ENCODE measurements at regions not wholly inside any gene's neighbourhood (a gene's known extent, or its start where the extent isn't known, plus 50 kb on each side); places are given as distances from the start of the nearest gene placed in this dataset.

- no peak overlapping the region for H2AK5ac ChIP-seq (ENCODE audit: low read length)
- WGBS (ENCODE audit: extremely low coverage, insufficient coverage, insufficient read length): no CpG with 5 or more reads among the region's 4 CpGs
- no peak overlapping the region for H3K4me3 ChIP-seq (ENCODE audit: low read depth, low read length)
- H3K4me2 ChIP-seq (ENCODE audit: low read length): no peak overlapping the region
- H2BK12ac ChIP-seq (ENCODE audit: low read length): no peak overlapping the region
- H4K8ac ChIP-seq (ENCODE audit: low read depth, low read length): no peak overlapping the region
- H2BK120ac ChIP-seq (ENCODE audit: insufficient read depth, low read length, poor library complexity): no peak overlapping the region
- no peak overlapping the region for H2AFZ ChIP-seq (ENCODE audit: insufficient read depth, low read length, poor library complexity)
- no peak overlapping the region for H3K4ac ChIP-seq (ENCODE audit: low read depth, low read length)
- H3K27ac ChIP-seq (ENCODE audit: low read depth, low read length): no peak overlapping the region
- no peak overlapping the region for H3K9ac ChIP-seq (ENCODE audit: low read length)
- H3K23ac ChIP-seq (ENCODE audit: low read length): no peak overlapping the region
- H4K12ac ChIP-seq (ENCODE audit: low read depth, low read length): no peak overlapping the region
- H3K18ac ChIP-seq (ENCODE audit: low read length): no peak overlapping the region
- H3K79me2 ChIP-seq (ENCODE audit: control insufficient read depth, insufficient read depth, low read length, poor library complexity): no peaks in the 10 kb centered on the region
- H3K9me3 ChIP-seq (ENCODE audit: insufficient read depth, low read depth, low read length): no peaks in the 10 kb centered on the region
- H3K36me3 ChIP-seq (ENCODE audit: control insufficient read depth in 1 of 2, insufficient read depth in 2 of 2, low read length in 2 of 2): no peaks in the 10 kb centered on the region
- no peak overlapping the region for H2BK5ac ChIP-seq (ENCODE audit: low read depth, low read length, poor library complexity)
- DNase-seq: no peak
- no peaks in the 10 kb centered on the region for H3K79me1 ChIP-seq (ENCODE audit: low read length)
- H3K4me1 ChIP-seq (ENCODE audit: control insufficient read depth in 1 of 2, insufficient read depth in 2 of 2, low read length in 2 of 2): peaks cover 0 to 3% of the 10 kb centered on the region in 2 experiments
- H4K91ac ChIP-seq (ENCODE audit: low read depth, low read length): no peak overlapping the region
- no peak overlapping the region for H3K14ac ChIP-seq (ENCODE audit: low read length)
- H3K27me3 ChIP-seq (ENCODE audit: insufficient read depth, low read length): no peaks in the 10 kb centered on the region
These were observed 178.5 kb upstream of the IRX3 start for GRCh38 chr16:54465063-54465462.

DNA sequence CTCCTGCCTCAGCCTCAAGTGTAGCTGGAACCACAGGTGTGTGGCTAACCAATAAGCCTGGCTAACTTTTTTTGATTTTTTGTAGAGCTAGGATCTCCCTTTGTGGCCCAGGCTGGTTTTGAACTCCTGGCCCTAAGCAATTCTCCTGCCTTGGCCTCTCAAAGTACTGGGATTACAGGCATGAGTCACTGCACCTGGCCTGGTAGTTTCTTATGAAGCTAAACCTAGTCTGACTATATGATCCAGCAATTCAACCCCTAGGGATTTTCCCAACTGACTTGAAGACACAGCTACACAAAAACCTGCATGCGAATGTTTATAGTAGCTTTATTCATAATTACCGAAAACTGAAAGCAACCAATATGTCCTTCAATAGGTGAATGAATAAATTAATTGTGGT is 176.2 kb upstream of the IRX3 start:
- Histone ChIP-seq H2AK5ac (ENCODE audit: low read length) (no peak overlapping the region), H3K27me3 (ENCODE audit: insufficient read depth, low read length) (no peaks in the 10 kb centered on the region), H3K36me3 (ENCODE audit: control insufficient read depth in 1 of 2, insufficient read depth in 2 of 2, low read length in 2 of 2) (no peaks in the 10 kb centered on the region), H3K4me2 (ENCODE audit: low read length) (no peak overlapping the region), H2AFZ (ENCODE audit: insufficient read depth, low read length, poor library complexity) (no peak overlapping the region), H3K79me1 (ENCODE audit: low read length) (no peaks in the 10 kb centered on the region), H3K4me1 (ENCODE audit: control insufficient read depth in 1 of 2, insufficient read depth in 2 of 2, low read length in 2 of 2) (peaks cover 0 to 3% of the 10 kb centered on the region in 2 experiments), H3K14ac (ENCODE audit: low read length) (no peak overlapping the region), H3K79me2 (ENCODE audit: control insufficient read depth, insufficient read depth, low read length, poor library complexity) (no peaks in the 10 kb centered on the region), H3K18ac (ENCODE audit: low read length) (no peak overlapping the region), H3K4ac (ENCODE audit: low read depth, low read length) (no peak overlapping the region), H3K4me3 (ENCODE audit: low read depth, low read length) (no peak overlapping the region), H2BK5ac (ENCODE audit: low read depth, low read length, poor library complexity) (no peak overlapping the region), H4K91ac (ENCODE audit: low read depth, low read length) (no peak overlapping the region), H4K8ac (ENCODE audit: low read depth, low read length) (no peak overlapping the region), H3K27ac (ENCODE audit: low read depth, low read length) (no peak overlapping the region), H2BK120ac (ENCODE audit: insufficient read depth, low read length, poor library complexity) (no peak overlapping the region), H3K9ac (ENCODE audit: low read length) (no peak overlapping the region), H4K12ac (ENCODE audit: low read depth, low read length) (no peak overlapping the region), H3K9me3 (ENCODE audit: insufficient read depth, low read depth, low read length) (no peaks in the 10 kb centered on the region), H2BK12ac (ENCODE audit: low read length) (no peak overlapping the region), H3K23ac (ENCODE audit: low read length) (no peak overlapping the region)
- no CpG with 5 or more reads among the region's 2 CpGs for WGBS (ENCODE audit: extremely low coverage, insufficient coverage, insufficient read length)
- no peak for DNase-seq

DNA sequence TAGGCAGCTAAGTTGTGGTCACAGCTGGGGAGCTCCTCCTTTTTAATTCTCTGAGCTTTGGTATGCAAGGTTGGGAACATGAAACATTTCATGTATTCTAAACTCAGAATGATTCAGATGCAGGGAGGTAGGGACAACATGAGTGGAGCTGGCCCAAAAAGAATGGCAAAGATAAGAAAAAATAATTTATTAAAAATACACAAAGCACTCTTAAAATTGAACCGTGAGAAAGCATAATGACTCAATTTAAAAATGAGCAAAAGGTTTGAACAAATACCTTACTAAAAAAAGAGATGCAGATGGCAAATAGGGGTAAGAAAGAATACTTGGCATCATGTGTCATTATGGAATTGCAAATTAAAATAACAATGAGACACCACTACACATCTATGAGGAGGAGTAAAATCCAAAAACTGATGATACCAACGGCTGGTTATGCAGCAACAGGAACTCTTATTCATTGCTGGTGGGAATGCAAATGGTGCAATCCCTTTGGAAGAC is 175.6 kb upstream of the IRX3 start:
- Histone ChIP-seq H2AFZ (ENCODE audit: insufficient read depth, low read length, poor library complexity) (no peak overlapping the region), H3K4me2 (ENCODE audit: low read length) (no peak overlapping the region), H2BK120ac (ENCODE audit: insufficient read depth, low read length, poor library complexity) (no peak overlapping the region), H2AK5ac (ENCODE audit: low read length) (no peak overlapping the region), H3K36me3 (ENCODE audit: control insufficient read depth in 1 of 2, insufficient read depth in 2 of 2, low read length in 2 of 2) (no peaks in the 10 kb centered on the region), H3K27me3 (ENCODE audit: insufficient read depth, low read length) (no peaks in the 10 kb centered on the region), H4K12ac (ENCODE audit: low read depth, low read length) (no peak overlapping the region), H3K4ac (ENCODE audit: low read depth, low read length) (no peak overlapping the region), H2BK5ac (ENCODE audit: low read depth, low read length, poor library complexity) (no peak overlapping the region), H3K27ac (ENCODE audit: low read depth, low read length) (no peak overlapping the region), H4K8ac (ENCODE audit: low read depth, low read length) (no peak overlapping the region), H3K23ac (ENCODE audit: low read length) (no peak overlapping the region), H3K4me1 (ENCODE audit: control insufficient read depth in 1 of 2, insufficient read depth in 2 of 2, low read length in 2 of 2) (peaks cover 0 to 3% of the 10 kb centered on the region in 2 experiments), H2BK12ac (ENCODE audit: low read length) (no peak overlapping the region), H3K79me2 (ENCODE audit: control insufficient read depth, insufficient read depth, low read length, poor library complexity) (no peaks in the 10 kb centered on the region), H4K91ac (ENCODE audit: low read depth, low read length) (no peak overlapping the region), H3K79me1 (ENCODE audit: low read length) (no peaks in the 10 kb centered on the region), H3K4me3 (ENCODE audit: low read depth, low read length) (no peak overlapping the region), H3K9ac (ENCODE audit: low read length) (no peak overlapping the region), H3K14ac (ENCODE audit: low read length) (no peak overlapping the region), H3K18ac (ENCODE audit: low read length) (no peak overlapping the region), H3K9me3 (ENCODE audit: insufficient read depth, low read depth, low read length) (no peaks in the 10 kb centered on the region)
- DNase-seq: no peak
- WGBS (ENCODE audit: extremely low coverage, insufficient coverage, insufficient read length): no CpG with 5 or more reads among the region's 2 CpGs

DNA sequence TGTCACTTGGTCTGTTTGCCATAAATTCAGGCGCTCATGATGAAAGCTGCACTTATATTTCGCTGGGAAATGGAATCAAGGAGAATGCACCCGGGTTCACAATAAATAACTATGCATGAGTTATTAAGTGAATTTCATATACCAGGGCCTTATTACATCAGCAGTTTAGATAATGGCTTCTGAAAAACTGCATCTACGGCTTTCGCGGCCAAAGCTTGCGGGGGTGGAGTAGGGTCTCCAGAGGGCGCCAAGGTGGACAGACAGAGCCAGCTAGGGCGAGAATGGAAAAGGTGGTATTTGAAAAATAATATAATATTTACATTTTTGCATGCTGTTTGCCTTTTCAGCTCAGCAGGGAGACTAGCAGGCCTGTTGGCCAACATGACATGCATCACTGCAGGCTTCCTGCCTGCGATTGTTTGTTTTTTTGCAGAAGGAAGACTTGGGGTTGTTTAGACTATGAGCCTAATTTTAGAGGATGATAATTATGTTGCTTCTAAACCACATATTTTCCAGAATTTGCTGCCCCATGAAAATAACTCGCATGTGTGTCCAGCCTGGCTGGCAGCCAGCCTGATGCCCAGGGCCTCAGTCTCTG is 173.8 kb upstream of the IRX3 start:
- H3K14ac ChIP-seq (ENCODE audit: low read length): no peak overlapping the region
- no peaks in the 10 kb centered on the region for H3K36me3 ChIP-seq (ENCODE audit: control insufficient read depth in 1 of 2, insufficient read depth in 2 of 2, low read length in 2 of 2)
- no peak overlapping the region for H4K12ac ChIP-seq (ENCODE audit: low read depth, low read length)
- H3K27ac ChIP-seq (ENCODE audit: low read depth, low read length): no peak overlapping the region
- H3K4me1 ChIP-seq (ENCODE audit: control insufficient read depth in 1 of 2, insufficient read depth in 2 of 2, low read length in 2 of 2): no peaks in the 10 kb centered on the region
- no peaks in the 10 kb centered on the region for H3K27me3 ChIP-seq (ENCODE audit: insufficient read depth, low read length)
- no CpG with 5 or more reads among the region's 11 CpGs for WGBS (ENCODE audit: extremely low coverage, insufficient coverage, insufficient read length)
- no peaks in the 10 kb centered on the region for H3K79me1 ChIP-seq (ENCODE audit: low read length)
- no peak overlapping the region for H3K4me2 ChIP-seq (ENCODE audit: low read length)
- H3K4ac ChIP-seq (ENCODE audit: low read depth, low read length): no peak overlapping the region
- H4K8ac ChIP-seq (ENCODE audit: low read depth, low read length): no peak overlapping the region
- H3K4me3 ChIP-seq (ENCODE audit: low read depth, low read length): no peak overlapping the region
- no peak overlapping the region for H2AFZ ChIP-seq (ENCODE audit: insufficient read depth, low read length, poor library complexity)
- no peaks in the 10 kb centered on the region for H3K79me2 ChIP-seq (ENCODE audit: control insufficient read depth, insufficient read depth, low read length, poor library complexity)
- H3K23ac ChIP-seq (ENCODE audit: low read length): no peak overlapping the region
- H2BK12ac ChIP-seq (ENCODE audit: low read length): no peak overlapping the region
- no peak overlapping the region for H2AK5ac ChIP-seq (ENCODE audit: low read length)
- no peak overlapping the region for H2BK120ac ChIP-seq (ENCODE audit: insufficient read depth, low read length, poor library complexity)
- H2BK5ac ChIP-seq (ENCODE audit: low read depth, low read length, poor library complexity): no peak overlapping the region
- no peaks in the 10 kb centered on the region for H3K9me3 ChIP-seq (ENCODE audit: insufficient read depth, low read depth, low read length)
- DNase-seq: no peak
- H4K91ac ChIP-seq (ENCODE audit: low read depth, low read length): no peak overlapping the region
- no peak overlapping the region for H3K9ac ChIP-seq (ENCODE audit: low read length)
- no peak overlapping the region for H3K18ac ChIP-seq (ENCODE audit: low read length)

Measured in trophoblast cell (in vitro differentiated cells and primary cell).